OCI-LY1 (cell line): ENCODE measurements at regions not wholly inside any gene's neighbourhood (a gene's known extent, or its start where the extent isn't known, plus 50 kb on each side); places are given as distances from the start of the nearest gene placed in this dataset.

Experiments used
- H2AFZ ChIP-seq: fragments of 200-600 bp; sonication (generic), shearing (Covaris generic); 2 replicates; pipeline ENCODE4 v1.6.0; 2014; ENCODE audit warnings: antibody characterized with exemption, mild to moderate bottlenecking, low read length
- H3F3A ChIP-seq: fragments of 200-600 bp; sonication (generic), shearing (Covaris generic); 2 replicates; pipeline ENCODE4 v1.6.0; 2014; ENCODE audit warnings: mild to moderate bottlenecking, antibody characterized with exemption, low read length, moderate library complexity; ENCODE audit not compliant: insufficient read depth
- H3K27ac ChIP-seq: fragments of 200-600 bp; sonication (generic); 2 replicates; pipeline ENCODE4 v1.5.1; 2014; ENCODE audit warnings: low read length, mixed run types, mild to moderate bottlenecking, low read depth; ENCODE audit not compliant: poor library complexity, severe bottlenecking
- H3K27me3 ChIP-seq: fragments of 200-600 bp; sonication (generic); 2 replicates; pipeline ENCODE4 v1.6.0; 2014; ENCODE audit warnings: antibody characterized with exemption, mild to moderate bottlenecking, low read length, moderate library complexity; ENCODE audit not compliant: insufficient read depth
- H3K36me3 ChIP-seq: fragments of 200-600 bp; sonication (generic); 2 replicates; pipeline ENCODE4 v1.6.1; 2014; ENCODE audit warnings: mild to moderate bottlenecking, antibody characterized with exemption, low read length, moderate library complexity, mixed read lengths; ENCODE audit not compliant: insufficient read depth
- H3K4me1 ChIP-seq: fragments of 200-600 bp; sonication (generic); 2 replicates; pipeline ENCODE4 v1.5.1; 2014; ENCODE audit warnings: mild to moderate bottlenecking, low read length, moderate library complexity; ENCODE audit not compliant: insufficient read depth, severe bottlenecking
- H3K4me2 ChIP-seq: fragments of 200-600 bp; sonication (generic), shearing (Covaris generic); 2 replicates; pipeline ENCODE4 v1.6.1; 2014; ENCODE audit warnings: low read length
- H3K4me3 ChIP-seq: fragments of 200-600 bp; sonication (generic); 2 replicates; pipeline ENCODE4 v1.5.1; 2014; ENCODE audit warnings: low read length, low read depth, mild to moderate bottlenecking, mixed read lengths; ENCODE audit not compliant: poor library complexity, severe bottlenecking
- H3K79me2 ChIP-seq: fragments of 200-600 bp; shearing (Covaris generic); 2 replicates; pipeline ENCODE4 v1.6.1; 2016; ENCODE audit warnings: mixed run types, low read length, mixed read lengths; ENCODE audit not compliant: insufficient read depth
- H3K9ac ChIP-seq: fragments of 200-600 bp; sonication (generic), shearing (Covaris generic); 2 replicates; pipeline ENCODE4 v1.6.1; 2014; ENCODE audit warnings: mild to moderate bottlenecking, low read length, mixed read lengths
- H3K9me2 ChIP-seq: fragments of 200-600 bp; sonication (generic), shearing (Covaris generic); 2 replicates; pipeline ENCODE4 v1.6.1; 2014; ENCODE audit warnings: low read depth, mild to moderate bottlenecking, low read length, mixed read lengths
- H3K9me3 ChIP-seq: fragments of 200-600 bp; shearing (Covaris generic); 2 replicates; pipeline ENCODE4 v1.6.1; 2014; ENCODE audit warnings: low read length, mixed read lengths
- H4K20me1 ChIP-seq: fragments of 200-600 bp; sonication (generic), shearing (Covaris generic); 2 replicates; pipeline ENCODE4 v1.6.0; 2016; ENCODE audit warnings: mild to moderate bottlenecking, low read length; ENCODE audit not compliant: insufficient read depth
- EZH2 ChIP-seq: fragments of 200-600 bp; sonication (generic), shearing (Covaris generic); IDR thresholded peaks from 2 replicates; pipeline ENCODE4 v1.8.0; 2017; ENCODE audit warnings: borderline replicate concordance, mixed run types, mild to moderate bottlenecking, antibody characterized with exemption, low read length, moderate library complexity, mixed read lengths
- TF ChIP-seq, protein P1 (sequence below): fragments of 200-600 bp; sonication (generic), shearing (Covaris generic); IDR thresholded peaks from 2 replicates; pipeline ENCODE4 v1.5.1; 2017; ENCODE audit warnings: mild to moderate bottlenecking, antibody characterized with exemption, low read length, moderate library complexity, mixed read lengths

DNA sequence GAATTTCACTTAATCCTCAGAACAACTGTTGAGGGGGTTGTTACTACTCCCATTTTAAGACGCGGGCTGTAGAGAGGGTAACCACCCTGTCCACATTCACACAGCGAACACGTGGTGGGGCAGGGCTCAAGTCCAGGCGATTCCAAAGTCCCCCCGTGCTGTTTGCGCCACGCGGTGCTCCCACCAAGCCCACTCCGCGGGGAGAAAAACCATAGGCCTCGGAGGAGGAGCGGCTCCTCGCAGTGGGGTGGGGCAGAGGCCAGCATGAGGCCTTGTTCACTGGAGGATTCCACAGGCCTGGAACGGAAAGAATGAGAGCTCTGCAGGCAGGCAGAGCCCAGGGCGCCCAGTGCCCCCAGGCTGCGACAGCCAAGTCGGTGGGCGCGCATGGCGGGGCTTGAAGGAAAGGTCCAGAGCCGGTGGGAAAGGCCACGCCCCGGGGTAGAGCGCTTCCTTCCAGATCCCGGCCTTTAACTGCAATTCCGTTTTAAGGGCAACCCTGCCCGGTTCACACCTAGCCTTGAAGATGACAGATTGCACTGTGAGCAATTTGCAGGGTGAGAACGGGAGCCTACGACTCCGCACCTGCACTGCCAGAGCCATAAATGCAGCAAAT is 161.8 kb upstream of the TBL1XR1 start:
- peak overlapping the region; percentile 53 for H3K4me3 ChIP-seq
- H3K27ac ChIP-seq = peak overlapping the region; percentile 97
- H3K4me1 ChIP-seq = peaks cover 65% of the 10 kb centered on the region
- H3K9ac ChIP-seq = peak overlapping the region; percentile 76
- no peak overlapping the region for H2AFZ ChIP-seq
- H4K20me1 ChIP-seq = no peaks in the 10 kb centered on the region
- H3F3A ChIP-seq = peaks cover 6% of the 10 kb centered on the region; the same call in 1 of the 2 replicates
- no peaks in the 10 kb centered on the region for H3K9me2 ChIP-seq
- H3K36me3 ChIP-seq = no peaks in the 10 kb centered on the region
- H3K4me2 ChIP-seq = peak overlapping the region; percentile 66
- no peaks in the 10 kb centered on the region for H3K27me3 ChIP-seq
- TF ChIP-seq, protein P1, sequence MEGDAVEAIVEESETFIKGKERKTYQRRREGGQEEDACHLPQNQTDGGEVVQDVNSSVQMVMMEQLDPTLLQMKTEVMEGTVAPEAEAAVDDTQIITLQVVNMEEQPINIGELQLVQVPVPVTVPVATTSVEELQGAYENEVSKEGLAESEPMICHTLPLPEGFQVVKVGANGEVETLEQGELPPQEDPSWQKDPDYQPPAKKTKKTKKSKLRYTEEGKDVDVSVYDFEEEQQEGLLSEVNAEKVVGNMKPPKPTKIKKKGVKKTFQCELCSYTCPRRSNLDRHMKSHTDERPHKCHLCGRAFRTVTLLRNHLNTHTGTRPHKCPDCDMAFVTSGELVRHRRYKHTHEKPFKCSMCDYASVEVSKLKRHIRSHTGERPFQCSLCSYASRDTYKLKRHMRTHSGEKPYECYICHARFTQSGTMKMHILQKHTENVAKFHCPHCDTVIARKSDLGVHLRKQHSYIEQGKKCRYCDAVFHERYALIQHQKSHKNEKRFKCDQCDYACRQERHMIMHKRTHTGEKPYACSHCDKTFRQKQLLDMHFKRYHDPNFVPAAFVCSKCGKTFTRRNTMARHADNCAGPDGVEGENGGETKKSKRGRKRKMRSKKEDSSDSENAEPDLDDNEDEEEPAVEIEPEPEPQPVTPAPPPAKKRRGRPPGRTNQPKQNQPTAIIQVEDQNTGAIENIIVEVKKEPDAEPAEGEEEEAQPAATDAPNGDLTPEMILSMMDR = no peak
- TF ChIP-seq EZH2 = no peak
- no peaks in the 10 kb centered on the region for H3K79me2 ChIP-seq
- H3K9me3 ChIP-seq = no peaks in the 10 kb centered on the region

DNA sequence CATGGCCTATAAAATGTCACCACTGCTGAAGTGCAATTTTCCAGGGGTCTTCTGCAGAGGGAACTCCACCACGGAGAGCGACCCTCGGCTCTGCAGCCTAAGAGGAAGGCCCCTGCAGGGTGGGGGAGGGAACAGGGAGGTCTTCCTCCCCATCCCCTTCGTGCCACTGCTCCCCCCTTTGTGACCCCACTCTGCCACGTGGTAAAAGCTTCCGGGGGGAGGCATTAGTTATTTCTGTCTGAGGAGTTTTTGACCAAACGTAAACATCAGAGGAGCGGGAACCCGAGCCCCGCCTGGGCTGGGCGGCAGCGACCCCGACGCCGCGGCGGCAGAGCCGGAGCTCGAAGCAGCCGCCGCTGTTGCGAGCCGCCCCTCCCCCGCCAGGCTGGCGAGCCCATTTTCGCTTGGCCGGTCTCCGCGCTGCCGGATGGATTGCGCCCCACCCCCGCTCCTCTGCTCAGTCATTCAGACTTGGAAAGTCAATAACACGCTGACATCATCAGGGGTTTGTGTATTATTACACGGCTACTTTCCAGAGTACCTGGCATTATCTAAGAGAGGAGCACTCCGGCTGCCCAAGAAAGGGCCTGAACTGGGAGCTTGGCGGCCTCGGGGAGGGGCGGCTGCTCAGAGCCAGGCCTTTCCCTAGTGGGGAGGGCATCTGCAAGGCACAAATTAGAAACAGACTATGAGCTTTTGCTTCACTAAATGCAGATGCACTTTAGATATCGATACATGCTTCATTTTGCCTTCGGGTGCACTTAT is 162.5 kb upstream of the TBL1XR1 start:
- H3K9ac ChIP-seq = peak overlapping the region; percentile 76
- H3K4me1 ChIP-seq = peaks cover 65% of the 10 kb centered on the region
- no peaks in the 10 kb centered on the region for H3K79me2 ChIP-seq
- TF ChIP-seq EZH2 = no peak
- TF ChIP-seq, protein P1 = peak; percentile 26; the same call in 1 of the 2 replicates
- peaks cover 6% of the 10 kb centered on the region; the same call in 1 of the 2 replicates for H3F3A ChIP-seq
- H3K27me3 ChIP-seq = no peaks in the 10 kb centered on the region
- H3K9me2 ChIP-seq = no peaks in the 10 kb centered on the region
- H2AFZ ChIP-seq = no peak overlapping the region
- no peaks in the 10 kb centered on the region for H3K9me3 ChIP-seq
- H3K4me2 ChIP-seq = peak overlapping the region; percentile 77
- no peaks in the 10 kb centered on the region for H3K36me3 ChIP-seq
- peak overlapping the region; percentile 53 for H3K4me3 ChIP-seq
- peak overlapping the region; percentile 97 for H3K27ac ChIP-seq
- H4K20me1 ChIP-seq = no peaks in the 10 kb centered on the region

DNA sequence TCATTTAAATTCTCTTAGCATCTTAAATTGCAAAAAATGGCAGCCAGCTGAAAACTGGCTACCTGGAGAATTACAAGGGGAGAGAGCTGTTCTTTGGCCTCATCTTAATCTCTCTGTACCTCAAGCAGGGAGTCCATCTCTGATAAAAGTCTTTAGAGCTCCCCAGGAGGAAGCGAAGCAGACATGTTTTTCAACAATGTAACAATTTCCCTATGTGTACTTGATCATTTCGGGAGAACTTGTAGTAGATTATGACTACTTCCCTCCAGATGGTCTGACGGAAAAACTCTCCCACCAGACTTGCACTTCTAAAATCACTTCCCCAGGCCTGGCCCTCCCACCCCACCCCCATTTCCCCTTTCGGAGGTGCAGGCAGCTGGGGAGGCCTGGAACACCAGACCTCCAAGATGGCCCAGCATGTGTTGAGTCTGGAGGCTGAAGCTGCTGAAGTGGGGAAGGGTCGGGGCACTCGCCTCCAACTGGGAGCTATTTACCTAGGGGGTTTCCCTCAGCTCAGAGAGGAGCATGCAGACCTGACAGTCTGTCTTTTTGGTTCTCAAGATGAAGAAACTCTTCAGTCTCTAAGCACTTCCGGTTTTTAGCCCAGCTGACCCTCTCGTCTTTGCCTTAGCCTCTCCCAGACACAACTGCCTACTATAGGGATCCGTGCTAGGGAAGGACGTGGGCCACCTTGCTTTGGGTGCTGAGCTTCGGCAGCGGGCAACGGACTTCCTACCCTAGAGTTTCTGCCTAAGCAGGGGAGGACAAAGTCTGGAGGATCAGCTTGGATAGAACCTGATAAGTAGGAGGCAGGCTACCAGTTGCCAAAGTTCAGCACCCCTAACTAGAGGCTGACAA is 164.0 kb upstream of the TBL1XR1 start:
- TF ChIP-seq EZH2 = no peak
- TF ChIP-seq, protein P1 = no peak
- H3F3A ChIP-seq = peaks cover 6% of the 10 kb centered on the region; the same call in 1 of the 2 replicates
- H2AFZ ChIP-seq = peak overlapping the region; percentile 12
- H3K4me3 ChIP-seq = peak overlapping the region; percentile 52
- no peaks in the 10 kb centered on the region for H3K9me3 ChIP-seq
- H3K9me2 ChIP-seq = no peaks in the 10 kb centered on the region
- peak overlapping the region; percentile 97 for H3K27ac ChIP-seq
- no peaks in the 10 kb centered on the region for H4K20me1 ChIP-seq
- no peaks in the 10 kb centered on the region for H3K27me3 ChIP-seq
- peaks cover 58% of the 10 kb centered on the region for H3K4me1 ChIP-seq
- peak overlapping the region; percentile 77 for H3K4me2 ChIP-seq
- H3K79me2 ChIP-seq = no peaks in the 10 kb centered on the region
- H3K36me3 ChIP-seq = no peaks in the 10 kb centered on the region
- peak overlapping the region; percentile 54 for H3K9ac ChIP-seq
